ENCODE measurements at regions not wholly inside any gene's neighbourhood (a gene's known extent, or its start where the extent isn't known, plus 50 kb on each side); places are given as distances from the start of the nearest gene placed in this dataset.
A peak's percentile ranks its signal among the peaks of the same experiment; 100 is the strongest.

- H3K36me3 ChIP-seq, result no peaks in the 10 kb centered on the region
- H3K4me3 ChIP-seq (ENCODE audit: low read depth, low read length), result no peak overlapping the region
- H3K27ac ChIP-seq, result no peak overlapping the region
- no peak for DNase-seq
- H3K9me3 ChIP-seq (ENCODE audit: severe bottlenecking), result peaks cover 2% of the 10 kb centered on the region
- no peaks in the 10 kb centered on the region for H3K27me3 ChIP-seq (ENCODE audit: insufficient read depth, low read depth, severe bottlenecking)
- TF ChIP-seq, protein P1, sequence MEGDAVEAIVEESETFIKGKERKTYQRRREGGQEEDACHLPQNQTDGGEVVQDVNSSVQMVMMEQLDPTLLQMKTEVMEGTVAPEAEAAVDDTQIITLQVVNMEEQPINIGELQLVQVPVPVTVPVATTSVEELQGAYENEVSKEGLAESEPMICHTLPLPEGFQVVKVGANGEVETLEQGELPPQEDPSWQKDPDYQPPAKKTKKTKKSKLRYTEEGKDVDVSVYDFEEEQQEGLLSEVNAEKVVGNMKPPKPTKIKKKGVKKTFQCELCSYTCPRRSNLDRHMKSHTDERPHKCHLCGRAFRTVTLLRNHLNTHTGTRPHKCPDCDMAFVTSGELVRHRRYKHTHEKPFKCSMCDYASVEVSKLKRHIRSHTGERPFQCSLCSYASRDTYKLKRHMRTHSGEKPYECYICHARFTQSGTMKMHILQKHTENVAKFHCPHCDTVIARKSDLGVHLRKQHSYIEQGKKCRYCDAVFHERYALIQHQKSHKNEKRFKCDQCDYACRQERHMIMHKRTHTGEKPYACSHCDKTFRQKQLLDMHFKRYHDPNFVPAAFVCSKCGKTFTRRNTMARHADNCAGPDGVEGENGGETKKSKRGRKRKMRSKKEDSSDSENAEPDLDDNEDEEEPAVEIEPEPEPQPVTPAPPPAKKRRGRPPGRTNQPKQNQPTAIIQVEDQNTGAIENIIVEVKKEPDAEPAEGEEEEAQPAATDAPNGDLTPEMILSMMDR (IDR thresholded peaks at IDR 0.05; ENCODE audit: low read depth, low read length), result no peak
These were observed 97.1 kb downstream of the TNFAIP2 start for GRCh38 chr14:103220134-103220981.

- DNase-seq, result no peak
- TF ChIP-seq, protein P1 (IDR thresholded peaks at IDR 0.05; ENCODE audit: low read depth, low read length), result no peak
- Histone ChIP-seq H3K9me3 (ENCODE audit: severe bottlenecking) (peaks cover 2% of the 10 kb centered on the region), H3K4me3 (ENCODE audit: low read depth, low read length) (no peak overlapping the region), H3K27ac (no peak overlapping the region), H3K27me3 (ENCODE audit: insufficient read depth, low read depth, severe bottlenecking) (no peaks in the 10 kb centered on the region), H3K36me3 (no peaks in the 10 kb centered on the region)
These were observed 97.9 kb downstream of the TNFAIP2 start for GRCh38 chr14:103220982-103221641.

- no peak for DNase-seq
- Histone ChIP-seq H3K27me3 (ENCODE audit: insufficient read depth, low read depth, severe bottlenecking) (no peaks in the 10 kb centered on the region), H3K9me3 (ENCODE audit: severe bottlenecking) (peaks cover 2% of the 10 kb centered on the region), H3K27ac (no peak overlapping the region), H3K4me3 (ENCODE audit: low read depth, low read length) (no peak overlapping the region), H3K36me3 (no peaks in the 10 kb centered on the region)
- TF ChIP-seq, protein P1 (IDR thresholded peaks at IDR 0.05; ENCODE audit: low read depth, low read length), result no peak
These were observed 98.6 kb downstream of the TNFAIP2 start for GRCh38 chr14:103221781-103222358.

DNA sequence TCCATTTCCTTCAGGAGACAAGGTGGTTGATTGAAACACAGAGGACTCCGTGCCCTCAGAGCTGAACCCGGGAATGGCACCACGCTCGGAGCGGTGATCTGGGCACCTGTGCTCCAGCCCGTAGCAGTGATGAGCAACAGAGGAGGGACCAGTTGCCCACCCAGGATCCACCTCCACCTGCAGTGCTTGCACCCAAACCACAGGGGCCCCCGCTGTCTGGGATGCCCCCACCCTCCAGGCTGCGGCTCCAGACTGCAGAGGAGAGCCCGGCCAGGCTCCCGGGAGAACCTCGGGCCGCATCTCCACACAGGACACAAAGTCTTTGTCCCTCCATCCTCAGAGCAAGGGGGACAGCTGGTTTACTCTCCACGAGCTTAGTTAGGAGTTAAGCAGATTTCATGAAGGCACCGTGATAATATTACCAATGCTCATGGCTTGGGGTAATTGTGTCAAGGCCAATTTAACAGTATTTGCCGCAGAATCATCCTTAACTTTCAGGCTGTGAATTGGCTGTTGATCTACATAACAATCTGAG is 100.6 kb downstream of the TNFAIP2 start:
- Histone ChIP-seq H3K27me3 (ENCODE audit: insufficient read depth, low read depth, severe bottlenecking) (no peaks in the 10 kb centered on the region), H3K9me3 (ENCODE audit: severe bottlenecking) (no peaks in the 10 kb centered on the region), H3K36me3 (no peaks in the 10 kb centered on the region), H3K4me3 (ENCODE audit: low read depth, low read length) (no peak overlapping the region), H3K27ac (peak overlapping the region; percentile 52)
- TF ChIP-seq, protein P1 (IDR thresholded peaks at IDR 0.05; ENCODE audit: low read depth, low read length), result no peak
- DNase-seq, result peak; percentile 77

DNA sequence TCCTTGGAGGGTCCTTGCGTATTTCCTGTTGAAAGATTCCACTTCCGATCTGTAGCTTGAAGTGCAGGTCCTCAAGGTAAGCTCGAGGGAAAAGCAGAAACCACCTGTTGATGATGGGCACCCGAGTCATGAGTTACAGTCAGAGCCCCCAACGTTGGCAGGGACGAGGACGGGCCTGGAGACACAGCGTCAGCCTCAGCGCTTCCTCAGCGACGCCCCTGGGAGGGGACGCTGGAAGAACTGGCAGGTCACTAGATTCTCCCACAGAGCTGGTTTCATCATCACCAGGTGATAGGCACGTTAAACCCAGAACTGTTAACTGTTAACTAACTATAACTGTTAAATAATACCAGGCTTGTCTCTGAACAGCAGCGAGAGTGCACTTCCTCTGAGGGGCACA is 101.8 kb downstream of the TNFAIP2 start:
- Histone ChIP-seq H3K27me3 (ENCODE audit: insufficient read depth, low read depth, severe bottlenecking) (no peaks in the 10 kb centered on the region), H3K9me3 (ENCODE audit: severe bottlenecking) (no peaks in the 10 kb centered on the region), H3K27ac (peak overlapping the region; percentile 42), H3K4me3 (ENCODE audit: low read depth, low read length) (no peak overlapping the region), H3K36me3 (no peaks in the 10 kb centered on the region)
- TF ChIP-seq, protein P1 (IDR thresholded peaks at IDR 0.05; ENCODE audit: low read depth, low read length), result no peak
- DNase-seq, result no peak

All from WERI-Rb-1 (cell line).